Lower leg skin (tissue), 4 donors: ENCODE measurements at regions not wholly inside any gene's neighbourhood (a gene's known extent, or its start where the extent isn't known, plus 50 kb on each side); places are given as distances from the start of the nearest gene placed in this dataset.
A peak's percentile ranks its signal among the peaks of the same experiment; 100 is the strongest.

Experiments
- DNase-seq, 2 donors: peaks; one replicate each; pipeline ENCODE4 v3.0.0-alpha.2; 2019; ENCODE audit warnings: low spot score in 2 of 2
- H3K4me3 ChIP-seq: fragments of 200-600 bp; sonication (generic); 2 replicates; pipeline ENCODE4 v1.5.1; 2017; ENCODE audit warnings: mild to moderate bottlenecking, low read depth; ENCODE audit not compliant: poor library complexity, severe bottlenecking
- CTCF ChIP-seq, 3 donors: fragments of 450-650 bp; IDR thresholded peaks; one replicate each; pipeline ENCODE4 v1.5.1; 2016; ENCODE audit warnings: antibody characterized with exemption in 3 of 3, mild to moderate bottlenecking in 3 of 3, moderate library complexity in 2 of 3
- POLR2A ChIP-seq, 2 donors: fragments of 450-650 bp; IDR thresholded peaks; one replicate each; pipeline ENCODE4 v1.6.1; 2016 to 2017; ENCODE audit warnings: antibody characterized with exemption in 2 of 2, mild to moderate bottlenecking in 1 of 2, moderate library complexity in 1 of 2
- WGBS, 2 donors: methylation state at CpG; one replicate each; pipeline ENCODE4 v1.1.5; 2018; 5-methylcytosine and 5-hydroxymethylcytosine counted together
- intact Hi-C: fragments of 100-400 bp; cut with DNase I; formaldehyde crosslinking; loops from one replicate; pipeline ENCODE4 v1.15.0; 2023; ENCODE audit warnings: low total_unique reads

- TF ChIP-seq POLR2A (IDR thresholded peaks at IDR 0.05) (no peak), CTCF (IDR thresholded peaks at IDR 0.05) (no peak)
- 79 to 92% methylated on average over 8 of the region's 8 CpGs for WGBS, 2 donors
- no peak for DNase-seq
Observed at GRCh38 chr16:73216932-73217331, 169.0 kb upstream of the ZFHX3 start.

GRCh38 chr16:73215678-73216377, 167.9 kb upstream of the ZFHX3 start:
- TF ChIP-seq POLR2A (IDR thresholded peaks at IDR 0.05) (no peak), CTCF (IDR thresholded peaks at IDR 0.05) (no peak)
- DNase-seq, result no peak
- no peak overlapping the region for H3K4me3 ChIP-seq
- 76 to 81% methylated on average over 5 of the region's 5 CpGs for whole genome bisulfite sequencing, 2 donors
- intact Hi-C loops, result no loop called here

More at GRCh38 chr16:73216932-73217331, 169.0 kb upstream of the ZFHX3 start:
- intact Hi-C loops, result no loop called here
- no peak overlapping the region for H3K4me3 ChIP-seq

- intact Hi-C loops, result no loop called here
- 51 to 55% methylated on average over 3 of the region's 3 CpGs for WGBS, 2 donors
- DNase-seq, result peak in 1 of 2 donors; percentile 39
- TF ChIP-seq POLR2A (IDR thresholded peaks at IDR 0.05) (no peak), CTCF (IDR thresholded peaks at IDR 0.05) (no peak)
- H3K4me3 ChIP-seq, result no peak overlapping the region
Observed at GRCh38 chr16:73214825-73215677, 167.1 kb upstream of the ZFHX3 start.

- WGBS, 2 donors, result 57 to 59% methylated on average over 10 of the region's 10 CpGs
- intact Hi-C loops, result no loop called here
- TF ChIP-seq POLR2A (IDR thresholded peaks at IDR 0.05) (no peak), CTCF (IDR thresholded peaks at IDR 0.05) (no peak)
- no peak overlapping the region for H3K4me3 ChIP-seq
- no peak for DNase-seq
Observed at GRCh38 chr16:73213732-73214455, 166.0 kb upstream of the ZFHX3 start.

GRCh38 chr16:73212431-73212830, 164.5 kb upstream of the ZFHX3 start:
- no peak for DNase-seq
- H3K4me3 ChIP-seq, result no peak overlapping the region
- intact Hi-C loops, result no loop called here
- WGBS, 2 donors, result 68 to 71% methylated on average over 4 of the region's 4 CpGs
- no peak for TF ChIP-seq POLR2A (IDR thresholded peaks at IDR 0.05)
- TF ChIP-seq CTCF (IDR thresholded peaks at IDR 0.05), result no peak
